Astrocyte (in vitro differentiated cells and primary cell): ENCODE measurements at regions not wholly inside any gene's neighbourhood (a gene's known extent, or its start where the extent isn't known, plus 50 kb on each side); places are given as distances from the start of the nearest gene placed in this dataset.

ENCODE experiments used
- CTCF ChIP-seq: IDR thresholded peaks from 2 replicates; pipeline ENCODE4 v1.5.1; 2011; ENCODE audit warnings: low read depth, mild to moderate bottlenecking, inconsistent platforms, low read length, moderate library complexity; ENCODE audit not compliant: insufficient read depth
- EZH2 ChIP-seq: IDR thresholded peaks from 2 replicates; pipeline ENCODE4 v1.6.1; 2012; ENCODE audit warnings: mild to moderate bottlenecking, low read length, inconsistent platforms; ENCODE audit not compliant: insufficient read depth

GRCh38 chr3:30083315-30083714 lies 523.1 kb upstream of the TGFBR2 start:
- TF ChIP-seq CTCF (no peak), EZH2 (no peak)
